ENCODE measurements at regions not wholly inside any gene's neighbourhood (a gene's known extent, or its start where the extent isn't known, plus 50 kb on each side); places are given as distances from the start of the nearest gene placed in this dataset.

GRCh38 chr1:96492236-96492635, 229.3 kb upstream of the PTBP2 start:
- Histone ChIP-seq H3K4me3 (no peak overlapping the region), H3K27ac (no peak overlapping the region)
- no peak for DNase-seq (ENCODE audit: low spot score)
- no peak for TF ChIP-seq CTCF (IDR thresholded peaks at IDR 0.05)

GRCh38 chr1:96498744-96499340, 222.7 kb upstream of the PTBP2 start:
- H3K4me3 ChIP-seq, result no peak overlapping the region
- DNase-seq (ENCODE audit: low spot score), result no peak
- no peak overlapping the region for H3K27ac ChIP-seq
- TF ChIP-seq CTCF (IDR thresholded peaks at IDR 0.05), result no peak

DNA sequence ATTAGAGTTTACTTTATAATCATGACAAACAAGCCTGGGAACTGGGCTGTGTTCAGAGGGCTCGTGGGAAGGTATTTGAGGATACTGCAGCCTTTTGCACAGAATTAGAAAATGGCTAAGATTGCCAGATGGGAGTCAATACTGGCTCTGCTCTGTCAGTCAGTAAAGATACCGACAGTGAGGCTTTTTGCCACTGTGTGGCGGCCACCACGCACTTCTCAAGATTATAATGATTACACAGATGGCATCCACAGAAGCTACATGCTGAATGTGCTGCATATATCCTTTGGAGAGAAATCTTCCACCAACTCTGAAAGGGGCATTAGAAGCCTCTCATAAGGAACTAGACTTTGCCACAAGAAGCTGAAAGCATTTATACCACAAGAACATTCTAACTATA, 213.4 kb upstream of the PTBP2 start:
- TF ChIP-seq CTCF (IDR thresholded peaks at IDR 0.05), result no peak
- no peak overlapping the region for H3K27ac ChIP-seq
- no peak for DNase-seq (ENCODE audit: low spot score)
- no peak overlapping the region for H3K4me3 ChIP-seq

DNA sequence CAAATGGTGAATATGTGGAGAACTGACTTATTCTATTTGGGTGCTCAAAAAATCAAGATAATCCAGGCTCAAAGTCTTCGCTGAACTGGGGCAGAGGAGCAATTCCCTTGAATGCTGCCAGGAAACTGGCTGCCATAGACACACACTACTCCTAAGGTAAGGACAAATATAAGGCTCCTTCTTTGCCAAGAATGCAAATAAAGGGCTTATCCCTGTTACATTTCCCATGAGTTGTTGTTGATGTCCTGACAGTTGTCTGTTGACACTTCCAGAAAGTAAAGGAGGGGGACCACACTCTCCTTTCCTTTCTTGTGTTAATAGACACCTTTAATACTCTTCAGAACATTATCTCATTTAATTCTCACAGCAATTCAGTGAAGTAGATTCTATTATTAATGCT, 212.2 kb upstream of the PTBP2 start:
- Histone ChIP-seq H3K4me3 (no peak overlapping the region), H3K27ac (no peak overlapping the region)
- TF ChIP-seq CTCF (IDR thresholded peaks at IDR 0.05), result no peak
- no peak for DNase-seq (ENCODE audit: low spot score)

GRCh38 chr1:96509951-96510350, 211.6 kb upstream of the PTBP2 start:
- DNase-seq (ENCODE audit: low spot score), result no peak
- H3K27ac ChIP-seq, result no peak overlapping the region
- no peak overlapping the region for H3K4me3 ChIP-seq
- TF ChIP-seq CTCF (IDR thresholded peaks at IDR 0.05), result no peak

DNA sequence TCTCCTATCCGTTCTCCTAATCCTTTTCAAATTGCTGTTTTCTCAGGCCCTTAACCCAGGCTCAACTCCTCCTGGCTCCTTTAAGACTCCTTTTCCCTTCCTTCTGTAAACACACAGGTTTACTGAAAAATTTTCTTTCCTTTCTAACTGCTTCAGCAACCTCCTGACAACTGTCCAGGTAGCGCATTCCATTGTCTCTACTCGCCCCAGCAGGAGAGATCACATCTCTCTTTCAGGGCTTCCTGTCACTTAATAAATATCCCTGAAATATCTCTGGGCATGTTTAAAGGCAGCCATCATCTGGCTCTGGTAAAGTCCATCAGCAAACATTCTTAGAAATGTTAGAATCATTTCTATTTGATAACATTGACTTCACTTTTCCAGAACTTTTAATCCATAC, 211.2 kb upstream of the PTBP2 start:
- no peak for TF ChIP-seq CTCF (IDR thresholded peaks at IDR 0.05)
- Histone ChIP-seq H3K4me3 (no peak overlapping the region), H3K27ac (no peak overlapping the region)
- no peak for DNase-seq (ENCODE audit: low spot score)

DNA sequence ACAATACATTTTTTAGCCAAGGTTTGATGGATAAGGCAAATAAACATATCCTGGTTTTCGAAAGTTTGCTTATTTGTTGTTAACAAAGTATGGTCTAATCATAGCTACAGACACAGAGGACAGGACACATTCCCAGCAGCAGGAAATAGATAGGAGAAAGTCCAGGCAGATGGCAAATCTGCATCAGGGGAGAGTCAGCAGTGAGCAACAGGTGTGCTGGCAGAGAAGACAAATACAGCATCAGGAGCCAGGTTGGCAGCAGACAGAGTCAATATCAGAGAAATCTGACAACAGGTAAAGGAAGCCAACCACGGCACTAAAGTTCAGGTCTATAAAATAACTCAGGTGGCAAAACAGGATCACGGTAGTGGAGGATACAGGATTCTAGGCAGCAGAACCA, 210.7 kb upstream of the PTBP2 start:
- Histone ChIP-seq H3K27ac (no peak overlapping the region), H3K4me3 (no peak overlapping the region)
- TF ChIP-seq CTCF (IDR thresholded peaks at IDR 0.05), result no peak
- no peak for DNase-seq (ENCODE audit: low spot score)
